ENCODE measurements at regions not wholly inside any gene's neighbourhood (a gene's known extent, or its start where the extent isn't known, plus 50 kb on each side); places are given as distances from the start of the nearest gene placed in this dataset.

DNA sequence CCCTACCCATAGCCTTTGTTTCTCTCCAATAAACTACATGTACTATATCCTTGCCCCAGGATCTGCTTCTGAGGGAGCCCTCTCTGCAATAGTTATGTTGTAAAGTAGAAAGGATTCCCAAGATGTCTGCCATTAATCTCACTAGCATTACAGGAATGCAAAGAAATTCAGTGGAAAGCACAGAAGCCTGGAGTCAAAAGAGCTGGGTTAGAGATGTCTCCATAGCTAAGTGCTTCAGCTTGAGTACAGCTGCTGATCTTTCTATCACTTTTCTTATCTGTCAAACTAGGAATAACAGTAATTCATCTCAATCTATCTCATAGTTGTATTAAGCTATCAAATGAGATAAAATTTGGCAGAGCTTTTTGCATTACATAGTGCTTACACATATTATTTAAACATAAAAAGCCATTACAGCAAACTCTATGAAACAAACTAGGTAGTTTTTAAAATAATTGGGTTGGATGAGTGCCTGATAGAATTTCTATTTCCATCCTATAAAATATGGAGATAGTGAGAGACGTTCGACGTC lies 799.5 kb upstream of the SEMA6D start:
- Histone ChIP-seq H3K27ac (no peak overlapping the region), H3K9me3 (no peaks in the 10 kb centered on the region), H3K4me1 (no peaks in the 10 kb centered on the region), H3K36me3 (no peaks in the 10 kb centered on the region), H3K27me3 (no peaks in the 10 kb centered on the region), H3K4me3 (no peak overlapping the region)
- intact Hi-C loops (cut with DNase I; ENCODE audit: low total_unique reads): no loop called here
- no peak for DNase-seq
- no peak for TF ChIP-seq POLR2A (IDR thresholded peaks at IDR 0.05)
- TF ChIP-seq, protein P1, sequence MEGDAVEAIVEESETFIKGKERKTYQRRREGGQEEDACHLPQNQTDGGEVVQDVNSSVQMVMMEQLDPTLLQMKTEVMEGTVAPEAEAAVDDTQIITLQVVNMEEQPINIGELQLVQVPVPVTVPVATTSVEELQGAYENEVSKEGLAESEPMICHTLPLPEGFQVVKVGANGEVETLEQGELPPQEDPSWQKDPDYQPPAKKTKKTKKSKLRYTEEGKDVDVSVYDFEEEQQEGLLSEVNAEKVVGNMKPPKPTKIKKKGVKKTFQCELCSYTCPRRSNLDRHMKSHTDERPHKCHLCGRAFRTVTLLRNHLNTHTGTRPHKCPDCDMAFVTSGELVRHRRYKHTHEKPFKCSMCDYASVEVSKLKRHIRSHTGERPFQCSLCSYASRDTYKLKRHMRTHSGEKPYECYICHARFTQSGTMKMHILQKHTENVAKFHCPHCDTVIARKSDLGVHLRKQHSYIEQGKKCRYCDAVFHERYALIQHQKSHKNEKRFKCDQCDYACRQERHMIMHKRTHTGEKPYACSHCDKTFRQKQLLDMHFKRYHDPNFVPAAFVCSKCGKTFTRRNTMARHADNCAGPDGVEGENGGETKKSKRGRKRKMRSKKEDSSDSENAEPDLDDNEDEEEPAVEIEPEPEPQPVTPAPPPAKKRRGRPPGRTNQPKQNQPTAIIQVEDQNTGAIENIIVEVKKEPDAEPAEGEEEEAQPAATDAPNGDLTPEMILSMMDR (IDR thresholded peaks at IDR 0.05): no peak

DNA sequence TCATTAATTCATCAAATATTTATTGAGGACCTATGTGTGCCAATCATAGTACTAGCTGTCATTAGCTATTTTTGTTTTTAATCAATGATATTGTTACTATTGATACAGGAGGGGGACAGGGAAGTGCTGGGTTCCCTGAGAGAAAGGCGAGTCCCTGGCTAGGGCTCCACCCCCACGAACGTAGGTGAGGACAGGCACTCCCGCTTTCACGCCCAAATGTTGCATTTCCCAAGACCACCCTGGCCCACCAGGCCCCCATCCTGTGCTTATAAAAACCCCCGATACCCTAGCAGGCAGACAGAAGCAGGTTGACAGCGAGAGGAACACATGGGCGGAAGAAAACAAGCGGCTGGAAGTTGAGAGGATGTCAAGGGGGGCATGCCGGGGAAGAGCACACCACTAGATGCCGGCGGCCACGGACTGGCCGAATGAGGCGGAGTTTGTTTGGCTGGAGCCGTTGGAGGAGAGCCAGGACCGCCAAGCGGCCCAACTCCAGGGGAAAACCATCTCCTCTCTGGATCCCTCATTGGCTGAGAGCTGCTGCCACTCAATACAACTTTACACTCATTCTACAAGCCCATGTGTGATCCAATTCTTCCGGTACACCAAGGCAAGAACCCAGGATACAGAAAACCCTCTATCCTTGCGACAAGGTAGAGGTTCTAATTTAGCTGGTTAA lies 798.7 kb upstream of the SEMA6D start:
- DNase-seq: no peak
- no peaks in the 10 kb centered on the region for H3K4me1 ChIP-seq
- H3K4me3 ChIP-seq: no peak overlapping the region
- TF ChIP-seq, protein P1 (IDR thresholded peaks at IDR 0.05): no peak
- TF ChIP-seq POLR2A (IDR thresholded peaks at IDR 0.05): no peak
- intact Hi-C loops (cut with DNase I; ENCODE audit: low total_unique reads): no loop called here
- H3K27me3 ChIP-seq: no peaks in the 10 kb centered on the region
- H3K27ac ChIP-seq: no peak overlapping the region
- H3K9me3 ChIP-seq: no peaks in the 10 kb centered on the region
- no peaks in the 10 kb centered on the region for H3K36me3 ChIP-seq

DNA sequence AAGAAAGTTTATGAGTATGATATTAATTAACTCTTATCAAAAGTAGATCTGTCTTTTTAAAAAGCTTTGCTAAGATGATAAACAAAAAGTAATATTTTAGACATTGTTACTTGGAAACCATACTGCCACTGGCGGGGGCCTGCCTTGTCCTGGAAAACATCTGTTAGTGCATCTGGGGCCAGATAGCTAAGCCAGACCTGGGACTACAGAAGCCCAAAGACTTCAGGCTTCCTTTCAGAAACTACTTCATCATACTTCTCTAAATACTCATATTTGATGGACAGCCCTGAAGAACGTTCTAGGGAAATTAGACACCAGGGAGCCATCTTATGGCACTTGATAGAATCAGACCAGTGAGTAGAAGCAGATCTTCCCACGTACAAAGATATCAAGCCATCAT lies 795.4 kb upstream of the SEMA6D start:
- intact Hi-C loops (cut with DNase I; ENCODE audit: low total_unique reads): no loop called here
- no peaks in the 10 kb centered on the region for H3K4me1 ChIP-seq
- TF ChIP-seq POLR2A (IDR thresholded peaks at IDR 0.05): no peak
- TF ChIP-seq, protein P1 (IDR thresholded peaks at IDR 0.05): no peak
- no peak for DNase-seq
- no peaks in the 10 kb centered on the region for H3K9me3 ChIP-seq
- no peak overlapping the region for H3K27ac ChIP-seq
- H3K36me3 ChIP-seq: no peaks in the 10 kb centered on the region
- H3K4me3 ChIP-seq: no peak overlapping the region
- H3K27me3 ChIP-seq: no peaks in the 10 kb centered on the region

DNA sequence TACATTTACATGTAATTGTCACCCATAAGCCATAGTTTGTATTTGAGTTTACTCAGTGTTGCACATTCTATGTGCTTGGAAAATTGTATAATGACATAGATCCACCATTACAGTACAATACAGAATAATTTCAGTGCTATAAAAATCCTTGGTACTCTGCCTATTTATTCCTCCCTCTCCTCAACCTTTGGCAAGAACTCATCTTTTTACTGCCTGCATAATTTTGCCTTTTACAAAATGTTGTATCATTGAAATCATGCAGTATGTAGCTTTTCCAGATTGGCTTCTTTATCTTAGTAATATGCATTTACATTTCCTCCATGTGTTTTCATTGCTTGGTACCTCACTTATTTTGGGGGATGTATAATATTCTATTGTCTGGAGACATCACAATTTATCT lies 786.9 kb upstream of the SEMA6D start:
- no peak for TF ChIP-seq POLR2A (IDR thresholded peaks at IDR 0.05)
- TF ChIP-seq, protein P1 (IDR thresholded peaks at IDR 0.05): no peak
- no peak overlapping the region for H3K4me3 ChIP-seq
- intact Hi-C loops (cut with DNase I; ENCODE audit: low total_unique reads): no loop called here
- no peaks in the 10 kb centered on the region for H3K27me3 ChIP-seq
- no peak overlapping the region for H3K27ac ChIP-seq
- DNase-seq: no peak
- no peaks in the 10 kb centered on the region for H3K4me1 ChIP-seq
- H3K9me3 ChIP-seq: no peaks in the 10 kb centered on the region
- no peaks in the 10 kb centered on the region for H3K36me3 ChIP-seq

DNA sequence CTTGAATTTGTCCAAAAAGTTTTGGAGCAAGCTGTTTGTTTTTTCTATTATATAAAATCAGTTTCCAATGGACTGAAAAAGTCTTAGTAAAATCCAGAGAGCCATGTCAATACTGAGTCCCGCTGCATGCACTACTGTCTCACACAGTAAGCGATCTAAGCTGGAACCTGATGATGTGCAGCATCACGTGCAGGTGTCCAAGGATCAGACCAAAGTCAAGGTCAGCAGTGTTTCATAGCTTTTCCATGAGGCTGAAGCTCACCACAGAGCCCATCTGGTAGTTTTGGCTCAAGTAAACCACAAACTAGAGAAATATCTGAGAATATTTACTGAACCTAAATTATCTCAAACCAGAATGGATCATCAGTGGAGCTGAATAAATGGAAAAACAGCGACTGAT lies 784.0 kb upstream of the SEMA6D start:
- intact Hi-C loops (cut with DNase I; ENCODE audit: low total_unique reads): no loop called here
- Histone ChIP-seq H3K4me1 (no peaks in the 10 kb centered on the region), H3K27ac (no peak overlapping the region), H3K36me3 (no peaks in the 10 kb centered on the region), H3K4me3 (no peak overlapping the region), H3K9me3 (no peaks in the 10 kb centered on the region), H3K27me3 (no peaks in the 10 kb centered on the region)
- TF ChIP-seq, protein P1 (IDR thresholded peaks at IDR 0.05): no peak
- no peak for TF ChIP-seq POLR2A (IDR thresholded peaks at IDR 0.05)
- no peak for DNase-seq

All from uterus (tissue), 3 donors.